ENCODE measurements at regions not wholly inside any gene's neighbourhood (a gene's known extent, or its start where the extent isn't known, plus 50 kb on each side); places are given as distances from the start of the nearest gene placed in this dataset.

DNA sequence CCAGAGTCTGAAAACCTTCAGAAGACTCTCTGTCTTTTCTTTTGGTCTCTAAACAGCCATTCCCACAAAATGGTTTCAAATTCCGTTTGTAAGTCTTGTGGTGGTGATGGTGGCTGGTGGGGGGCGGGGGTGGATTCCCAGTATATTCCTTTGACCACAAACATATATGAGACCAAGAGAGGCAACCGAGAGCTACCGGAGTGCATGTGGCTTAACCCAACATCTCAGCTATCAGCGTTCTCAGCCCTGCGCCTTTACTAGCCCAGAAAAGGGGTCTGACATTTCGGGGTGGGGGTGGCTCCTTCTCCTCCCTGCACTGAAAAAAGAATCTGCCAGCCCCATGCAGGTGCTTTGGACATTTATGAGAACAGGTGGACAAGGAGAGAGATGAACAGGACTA is 621.1 kb downstream of the ACTR3B start:
- Histone ChIP-seq H3K9me3 (ENCODE audit: control insufficient read depth, insufficient read depth, low read depth, low read length) (0 out of 2 replicates have a peak, but pooled peaks cover 2% of the 10 kb centered on the region), H3K27ac (ENCODE audit: low read depth, low read length) (no peak overlapping the region)

GRCh38 chr7:153381275-153382040 is 621.9 kb downstream of the ACTR3B start:
- peak overlapping the region; percentile 42 for H3K4me3 ChIP-seq (ENCODE audit: low read depth, low read length)
- peak overlapping the region; percentile 3 for H3K9ac ChIP-seq (ENCODE audit: low read length)
- 0 out of 2 replicates have a peak, but pooled peaks cover 2% of the 10 kb centered on the region for H3K9me3 ChIP-seq (ENCODE audit: control insufficient read depth, insufficient read depth, low read depth, low read length)
- H3K27ac ChIP-seq (ENCODE audit: low read depth, low read length): no peak overlapping the region
- no peaks in the 10 kb centered on the region for H3K4me1 ChIP-seq (ENCODE audit: control insufficient read depth, insufficient read depth, low read length)
- no peaks in the 10 kb centered on the region for H3K36me3 ChIP-seq (ENCODE audit: control insufficient read depth, insufficient read depth, low read length)
- H3K27me3 ChIP-seq (ENCODE audit: control insufficient read depth, insufficient read depth, low read length): no peaks in the 10 kb centered on the region

More for the DNA sequence above, 621.1 kb downstream of the ACTR3B start:
- Histone ChIP-seq H3K4me1 (ENCODE audit: control insufficient read depth, insufficient read depth, low read length) (no peaks in the 10 kb centered on the region), H3K27me3 (ENCODE audit: control insufficient read depth, insufficient read depth, low read length) (no peaks in the 10 kb centered on the region), H3K4me3 (ENCODE audit: low read depth, low read length) (no peak overlapping the region), H3K9ac (ENCODE audit: low read length) (no peak overlapping the region), H3K36me3 (ENCODE audit: control insufficient read depth, insufficient read depth, low read length) (no peaks in the 10 kb centered on the region)

DNA sequence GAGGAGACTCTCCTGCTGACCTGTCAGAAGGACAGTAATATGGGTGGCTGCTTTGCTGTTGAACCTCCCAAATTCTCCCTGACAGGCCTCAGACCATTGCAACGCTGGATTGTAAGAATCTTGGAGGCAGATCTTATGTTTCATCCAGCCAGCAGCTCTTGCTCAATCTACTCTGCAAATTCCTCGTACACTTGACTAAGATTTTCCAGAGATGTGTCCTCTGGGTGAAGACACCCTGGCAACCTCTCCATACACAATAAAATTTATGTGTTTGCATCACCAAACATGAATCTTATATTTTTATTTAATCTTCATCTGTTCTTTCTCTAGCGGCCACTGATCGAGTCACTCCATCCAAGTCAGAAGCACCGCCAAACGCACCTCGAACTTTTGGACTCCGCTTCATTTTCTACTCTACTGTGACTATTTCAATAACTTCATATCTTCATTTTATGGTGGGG is 623.1 kb downstream of the ACTR3B start:
- H3K27me3 ChIP-seq (ENCODE audit: control insufficient read depth, insufficient read depth, low read length): no peaks in the 10 kb centered on the region
- no peaks in the 10 kb centered on the region for H3K4me1 ChIP-seq (ENCODE audit: control insufficient read depth, insufficient read depth, low read length)
- no peak overlapping the region for H3K27ac ChIP-seq (ENCODE audit: low read depth, low read length)
- no peak overlapping the region for H3K4me3 ChIP-seq (ENCODE audit: low read depth, low read length)
- H3K9ac ChIP-seq (ENCODE audit: low read length): no peak overlapping the region
- no peaks in the 10 kb centered on the region for H3K36me3 ChIP-seq (ENCODE audit: control insufficient read depth, insufficient read depth, low read length)
- H3K9me3 ChIP-seq (ENCODE audit: control insufficient read depth, insufficient read depth, low read depth, low read length): peaks cover 1% of the 10 kb centered on the region; the same call in 1 of the 2 replicates

GRCh38 chr7:153383781-153384180 is 624.2 kb downstream of the ACTR3B start:
- Histone ChIP-seq H3K9ac (ENCODE audit: low read length) (no peak overlapping the region), H3K9me3 (ENCODE audit: control insufficient read depth, insufficient read depth, low read depth, low read length) (peaks cover 12% of the 10 kb centered on the region; the same call in 1 of the 2 replicates), H3K27ac (ENCODE audit: low read depth, low read length) (no peak overlapping the region), H3K36me3 (ENCODE audit: control insufficient read depth, insufficient read depth, low read length) (no peaks in the 10 kb centered on the region), H3K27me3 (ENCODE audit: control insufficient read depth, insufficient read depth, low read length) (no peaks in the 10 kb centered on the region), H3K4me3 (ENCODE audit: low read depth, low read length) (no peak overlapping the region), H3K4me1 (ENCODE audit: control insufficient read depth, insufficient read depth, low read length) (no peaks in the 10 kb centered on the region)

DNA sequence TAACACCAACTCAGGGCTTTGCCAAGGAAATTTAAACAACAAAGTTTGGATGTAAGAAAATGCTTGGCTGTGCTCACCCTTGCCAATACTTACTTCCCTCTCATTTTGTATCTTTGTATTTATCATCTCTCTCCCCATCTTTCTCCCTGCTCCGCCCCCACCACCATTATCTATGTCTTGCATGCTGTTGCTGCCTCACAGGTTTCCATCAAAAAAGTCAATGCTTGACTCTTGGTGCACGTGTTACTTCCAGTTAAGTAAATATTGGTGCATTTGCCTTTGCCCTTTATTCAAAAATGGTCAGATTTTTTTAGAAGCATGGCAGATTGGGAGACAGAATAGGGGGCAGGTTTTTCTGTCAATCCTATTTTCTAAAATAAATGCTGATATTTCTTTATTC is 626.0 kb downstream of the ACTR3B start:
- Histone ChIP-seq H3K4me3 (ENCODE audit: low read depth, low read length) (no peak overlapping the region), H3K9me3 (ENCODE audit: control insufficient read depth, insufficient read depth, low read depth, low read length) (peaks cover 29% of the 10 kb centered on the region; the same call in 1 of the 2 replicates), H3K27me3 (ENCODE audit: control insufficient read depth, insufficient read depth, low read length) (no peaks in the 10 kb centered on the region), H3K9ac (ENCODE audit: low read length) (no peak overlapping the region), H3K4me1 (ENCODE audit: control insufficient read depth, insufficient read depth, low read length) (no peaks in the 10 kb centered on the region), H3K36me3 (ENCODE audit: control insufficient read depth, insufficient read depth, low read length) (no peaks in the 10 kb centered on the region), H3K27ac (ENCODE audit: low read depth, low read length) (no peak overlapping the region)

GRCh38 chr7:153386556-153386955 is 627.0 kb downstream of the ACTR3B start:
- peaks cover 38% of the 10 kb centered on the region for H3K9me3 ChIP-seq (ENCODE audit: control insufficient read depth, insufficient read depth, low read depth, low read length)
- H3K4me3 ChIP-seq (ENCODE audit: low read depth, low read length): no peak overlapping the region
- no peaks in the 10 kb centered on the region for H3K4me1 ChIP-seq (ENCODE audit: control insufficient read depth, insufficient read depth, low read length)
- no peaks in the 10 kb centered on the region for H3K36me3 ChIP-seq (ENCODE audit: control insufficient read depth, insufficient read depth, low read length)
- H3K27ac ChIP-seq (ENCODE audit: low read depth, low read length): no peak overlapping the region
- no peak overlapping the region for H3K9ac ChIP-seq (ENCODE audit: low read length)
- no peaks in the 10 kb centered on the region for H3K27me3 ChIP-seq (ENCODE audit: control insufficient read depth, insufficient read depth, low read length)

DNA sequence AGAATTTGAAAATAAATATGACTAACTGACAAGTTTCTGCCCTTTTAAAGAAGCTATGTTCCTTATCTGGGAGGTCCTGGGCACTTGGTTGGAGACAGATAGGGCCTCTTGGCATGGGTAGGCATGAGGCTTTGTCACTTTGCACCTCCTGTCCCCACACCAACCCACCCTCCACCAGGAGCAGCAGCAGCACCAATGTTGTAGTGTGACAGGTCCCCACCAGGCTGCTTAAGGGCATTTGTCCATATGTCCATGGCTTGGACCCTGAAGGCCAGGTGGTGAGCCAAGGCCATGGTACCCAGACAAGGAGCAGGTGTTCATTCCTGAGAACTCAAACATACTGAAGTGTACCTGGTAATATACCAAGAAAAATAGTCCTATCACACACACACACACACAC is 629.1 kb downstream of the ACTR3B start:
- no peaks in the 10 kb centered on the region for H3K4me1 ChIP-seq (ENCODE audit: control insufficient read depth, insufficient read depth, low read length)
- H3K4me3 ChIP-seq (ENCODE audit: low read depth, low read length): no peak overlapping the region
- no peaks in the 10 kb centered on the region for H3K27me3 ChIP-seq (ENCODE audit: control insufficient read depth, insufficient read depth, low read length)
- no peak overlapping the region for H3K9ac ChIP-seq (ENCODE audit: low read length)
- no peaks in the 10 kb centered on the region for H3K36me3 ChIP-seq (ENCODE audit: control insufficient read depth, insufficient read depth, low read length)
- peaks cover 58% of the 10 kb centered on the region for H3K9me3 ChIP-seq (ENCODE audit: control insufficient read depth, insufficient read depth, low read depth, low read length)
- H3K27ac ChIP-seq (ENCODE audit: low read depth, low read length): no peak overlapping the region

DNA sequence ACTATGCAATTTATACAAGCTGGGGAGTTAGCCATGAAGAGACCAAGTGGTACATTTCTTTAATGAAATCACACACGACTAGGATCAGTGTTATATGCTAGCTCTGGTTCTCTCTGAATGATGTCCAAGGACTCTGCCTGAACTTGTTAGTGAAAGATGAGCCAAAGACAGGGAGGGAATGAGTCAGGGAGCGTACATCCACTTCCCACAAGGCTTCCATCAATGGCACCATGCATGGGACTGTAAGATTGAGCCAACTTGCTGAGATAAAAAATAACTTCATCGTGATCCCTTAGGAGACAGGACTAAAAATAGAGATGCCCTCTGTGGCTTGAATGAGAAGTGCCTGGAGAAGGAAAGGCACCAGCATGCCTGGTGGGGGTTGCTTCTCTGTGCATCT is 629.7 kb downstream of the ACTR3B start:
- Histone ChIP-seq H3K4me1 (ENCODE audit: control insufficient read depth, insufficient read depth, low read length) (no peaks in the 10 kb centered on the region), H3K36me3 (ENCODE audit: control insufficient read depth, insufficient read depth, low read length) (no peaks in the 10 kb centered on the region), H3K4me3 (ENCODE audit: low read depth, low read length) (no peak overlapping the region), H3K9me3 (ENCODE audit: control insufficient read depth, insufficient read depth, low read depth, low read length) (peaks cover 64% of the 10 kb centered on the region), H3K27me3 (ENCODE audit: control insufficient read depth, insufficient read depth, low read length) (no peaks in the 10 kb centered on the region), H3K27ac (ENCODE audit: low read depth, low read length) (no peak overlapping the region), H3K9ac (ENCODE audit: low read length) (no peak overlapping the region)

DNA sequence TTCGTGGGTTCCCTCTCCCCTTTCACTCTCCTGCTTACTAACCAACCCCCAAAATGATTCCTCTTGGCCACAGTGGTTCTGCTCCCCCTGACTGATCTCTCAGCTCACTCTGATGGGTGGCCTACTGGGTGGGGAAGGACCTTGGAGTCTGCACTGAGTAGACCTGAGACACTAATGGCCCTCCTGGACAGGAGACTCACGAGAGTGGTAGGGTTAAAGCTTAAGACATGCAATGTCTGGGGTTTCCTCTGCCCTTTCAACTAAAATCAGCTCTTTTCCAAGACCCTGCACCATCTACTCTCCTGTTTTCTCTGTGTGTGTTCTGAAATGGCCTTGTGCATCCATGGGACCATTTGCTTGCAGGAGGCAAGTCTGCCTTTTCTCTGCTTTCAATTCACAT is 631.4 kb downstream of the ACTR3B start:
- H3K27ac ChIP-seq (ENCODE audit: low read depth, low read length): no peak overlapping the region
- H3K4me1 ChIP-seq (ENCODE audit: control insufficient read depth, insufficient read depth, low read length): no peaks in the 10 kb centered on the region
- H3K4me3 ChIP-seq (ENCODE audit: low read depth, low read length): no peak overlapping the region
- no peak overlapping the region for H3K9ac ChIP-seq (ENCODE audit: low read length)
- no peaks in the 10 kb centered on the region for H3K27me3 ChIP-seq (ENCODE audit: control insufficient read depth, insufficient read depth, low read length)
- H3K36me3 ChIP-seq (ENCODE audit: control insufficient read depth, insufficient read depth, low read length): no peaks in the 10 kb centered on the region
- peaks cover 74% of the 10 kb centered on the region for H3K9me3 ChIP-seq (ENCODE audit: control insufficient read depth, insufficient read depth, low read depth, low read length)

DNA sequence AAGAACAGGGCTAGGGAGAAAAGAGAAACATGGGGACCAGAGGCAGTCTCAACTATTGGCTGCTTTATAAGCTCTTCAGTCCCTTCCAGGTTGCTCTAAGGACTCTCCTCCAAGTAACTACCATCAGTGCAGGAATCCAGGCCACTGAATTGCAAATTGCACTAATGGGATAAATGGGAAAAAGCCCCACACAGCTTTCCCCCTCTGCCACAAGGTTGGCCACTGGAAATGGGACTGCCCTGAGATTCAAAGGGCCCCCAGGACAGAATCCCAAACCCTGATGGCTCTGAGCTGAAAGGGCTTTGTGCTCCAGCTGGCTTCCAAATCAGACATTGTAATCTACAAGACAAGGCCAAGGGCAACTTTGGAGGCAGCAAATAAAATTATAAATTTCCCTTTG is 633.2 kb downstream of the ACTR3B start:
- H3K4me3 ChIP-seq (ENCODE audit: low read depth, low read length): no peak overlapping the region
- H3K9ac ChIP-seq (ENCODE audit: low read length): no peak overlapping the region
- no peaks in the 10 kb centered on the region for H3K27me3 ChIP-seq (ENCODE audit: control insufficient read depth, insufficient read depth, low read length)
- H3K9me3 ChIP-seq (ENCODE audit: control insufficient read depth, insufficient read depth, low read depth, low read length): peaks cover 88% of the 10 kb centered on the region
- no peak overlapping the region for H3K27ac ChIP-seq (ENCODE audit: low read depth, low read length)
- H3K36me3 ChIP-seq (ENCODE audit: control insufficient read depth, insufficient read depth, low read length): no peaks in the 10 kb centered on the region
- H3K4me1 ChIP-seq (ENCODE audit: control insufficient read depth, insufficient read depth, low read length): no peaks in the 10 kb centered on the region

GRCh38 chr7:153393666-153394065 is 634.1 kb downstream of the ACTR3B start:
- peaks cover 83% of the 10 kb centered on the region for H3K9me3 ChIP-seq (ENCODE audit: control insufficient read depth, insufficient read depth, low read depth, low read length)

More at GRCh38 chr7:153393666-153394065, 634.1 kb downstream of the ACTR3B start:
- no peaks in the 10 kb centered on the region for H3K36me3 ChIP-seq (ENCODE audit: control insufficient read depth, insufficient read depth, low read length)
- H3K27me3 ChIP-seq (ENCODE audit: control insufficient read depth, insufficient read depth, low read length): no peaks in the 10 kb centered on the region
- no peak overlapping the region for H3K4me3 ChIP-seq (ENCODE audit: low read depth, low read length)
- H3K9ac ChIP-seq (ENCODE audit: low read length): no peak overlapping the region
- H3K4me1 ChIP-seq (ENCODE audit: control insufficient read depth, insufficient read depth, low read length): no peaks in the 10 kb centered on the region
- no peak overlapping the region for H3K27ac ChIP-seq (ENCODE audit: low read depth, low read length)

Data from HUES6 (cell line).